Astrocyte (in vitro differentiated cells and primary cell): ENCODE measurements at regions not wholly inside any gene's neighbourhood (a gene's known extent, or its start where the extent isn't known, plus 50 kb on each side); places are given as distances from the start of the nearest gene placed in this dataset.

Experiments
- EZH2 ChIP-seq: IDR thresholded peaks from 2 replicates; pipeline ENCODE4 v1.6.1; 2012; ENCODE audit warnings: mild to moderate bottlenecking, low read length, inconsistent platforms; ENCODE audit not compliant: insufficient read depth
- TF ChIP-seq, protein P1 (sequence below): IDR thresholded peaks from 2 replicates; pipeline ENCODE4 v1.5.1; 2011; ENCODE audit warnings: low read depth, mild to moderate bottlenecking, inconsistent platforms, low read length, moderate library complexity; ENCODE audit not compliant: insufficient read depth

GRCh38 chr2:23294238-23294637, 90.7 kb upstream of the KLHL29 start:
- TF ChIP-seq, protein P1, sequence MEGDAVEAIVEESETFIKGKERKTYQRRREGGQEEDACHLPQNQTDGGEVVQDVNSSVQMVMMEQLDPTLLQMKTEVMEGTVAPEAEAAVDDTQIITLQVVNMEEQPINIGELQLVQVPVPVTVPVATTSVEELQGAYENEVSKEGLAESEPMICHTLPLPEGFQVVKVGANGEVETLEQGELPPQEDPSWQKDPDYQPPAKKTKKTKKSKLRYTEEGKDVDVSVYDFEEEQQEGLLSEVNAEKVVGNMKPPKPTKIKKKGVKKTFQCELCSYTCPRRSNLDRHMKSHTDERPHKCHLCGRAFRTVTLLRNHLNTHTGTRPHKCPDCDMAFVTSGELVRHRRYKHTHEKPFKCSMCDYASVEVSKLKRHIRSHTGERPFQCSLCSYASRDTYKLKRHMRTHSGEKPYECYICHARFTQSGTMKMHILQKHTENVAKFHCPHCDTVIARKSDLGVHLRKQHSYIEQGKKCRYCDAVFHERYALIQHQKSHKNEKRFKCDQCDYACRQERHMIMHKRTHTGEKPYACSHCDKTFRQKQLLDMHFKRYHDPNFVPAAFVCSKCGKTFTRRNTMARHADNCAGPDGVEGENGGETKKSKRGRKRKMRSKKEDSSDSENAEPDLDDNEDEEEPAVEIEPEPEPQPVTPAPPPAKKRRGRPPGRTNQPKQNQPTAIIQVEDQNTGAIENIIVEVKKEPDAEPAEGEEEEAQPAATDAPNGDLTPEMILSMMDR: no peak
- no peak for TF ChIP-seq EZH2
